Right renal pelvis (tissue), 4 donors: ENCODE measurements at regions not wholly inside any gene's neighbourhood (a gene's known extent, or its start where the extent isn't known, plus 50 kb on each side); places are given as distances from the start of the nearest gene placed in this dataset.

Experiments used
- DNase-seq, 4 donors: peaks; one replicate each; pipeline ENCODE4 v3.0.0-alpha.2; 2013; ENCODE audit warnings: low read depth in 4 of 4, low spot score in 3 of 4, missing footprints in 1 of 4

DNA sequence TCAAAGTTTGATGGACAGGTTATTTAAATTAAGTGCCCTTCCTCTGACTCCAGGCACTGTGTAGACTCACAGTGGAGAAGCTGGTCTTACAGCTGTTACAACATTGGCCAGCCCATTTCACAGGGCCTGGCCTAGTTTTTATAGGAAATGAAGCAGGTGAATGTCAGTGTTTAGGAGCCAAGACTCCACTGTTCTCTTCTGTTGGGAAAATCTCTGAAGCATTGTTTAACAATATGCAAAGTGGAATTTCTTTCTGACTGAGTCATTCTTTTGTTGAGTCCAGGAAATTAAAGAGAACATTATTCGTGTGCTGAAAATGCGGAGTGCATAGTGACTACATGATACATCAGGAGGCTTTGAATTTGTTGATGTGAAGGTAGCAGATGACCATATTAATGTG, 64.7 kb downstream of the ARRDC4 start:
- DNase-seq: no peak

DNA sequence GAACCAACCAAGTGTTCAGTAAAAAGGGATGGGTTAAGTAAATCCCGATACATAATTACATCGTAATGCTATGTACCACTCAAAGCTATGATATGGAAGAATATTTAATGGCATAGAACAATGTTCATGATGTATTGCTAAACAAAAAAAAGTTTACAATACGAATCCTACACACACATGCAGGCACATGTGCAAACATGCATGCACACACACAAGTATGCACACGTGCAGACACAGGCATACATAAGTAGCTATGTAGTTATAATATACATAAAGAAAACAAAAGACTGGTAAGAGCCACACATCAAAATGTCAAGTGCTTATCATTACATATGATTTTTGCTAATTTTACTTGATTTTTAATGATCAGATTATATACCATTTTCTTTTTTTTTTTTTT, 74.2 kb downstream of the ARRDC4 start:
- DNase-seq: no peak

DNA sequence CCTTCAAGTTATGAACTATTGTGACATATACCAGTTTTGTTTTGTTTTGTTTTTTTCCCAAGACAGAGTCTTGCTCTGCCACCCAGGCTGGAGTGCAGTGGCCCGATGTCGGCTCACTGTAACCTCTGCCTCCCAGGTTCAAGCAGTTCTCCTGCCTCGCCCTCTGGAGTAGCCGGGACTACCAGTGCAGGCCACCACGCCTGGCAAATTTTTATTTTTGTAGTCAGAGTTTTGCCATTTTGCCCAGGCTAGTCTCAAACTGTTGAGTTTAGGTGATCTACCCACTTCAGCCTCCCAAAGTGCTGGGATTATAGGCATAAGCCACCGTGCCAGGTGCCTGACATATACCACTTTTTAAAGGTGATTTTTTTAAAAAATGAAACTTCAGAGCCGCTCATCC, 74.6 kb downstream of the ARRDC4 start:
- DNase-seq: no peak

DNA sequence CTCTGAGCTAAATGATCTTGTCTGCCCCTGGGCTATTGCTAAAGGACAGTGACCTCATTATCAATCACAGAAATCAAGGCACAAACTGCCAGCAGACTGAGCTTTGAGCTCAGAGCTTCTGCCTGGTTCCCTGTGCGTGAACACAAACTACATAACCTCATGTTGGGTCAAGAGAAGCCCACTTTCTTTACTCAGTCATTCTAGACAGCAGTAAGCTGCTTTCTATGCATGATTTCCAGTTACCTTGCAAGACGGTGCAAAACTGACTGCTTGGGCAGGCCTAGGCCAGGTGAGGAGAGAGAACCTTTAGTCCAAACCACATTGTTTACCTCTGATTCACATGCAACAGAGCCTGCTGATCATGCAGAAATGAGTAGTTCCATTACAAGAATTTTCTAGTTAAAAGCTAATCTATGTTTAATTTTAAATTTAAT, 75.1 kb downstream of the ARRDC4 start:
- DNase-seq: no peak

DNA sequence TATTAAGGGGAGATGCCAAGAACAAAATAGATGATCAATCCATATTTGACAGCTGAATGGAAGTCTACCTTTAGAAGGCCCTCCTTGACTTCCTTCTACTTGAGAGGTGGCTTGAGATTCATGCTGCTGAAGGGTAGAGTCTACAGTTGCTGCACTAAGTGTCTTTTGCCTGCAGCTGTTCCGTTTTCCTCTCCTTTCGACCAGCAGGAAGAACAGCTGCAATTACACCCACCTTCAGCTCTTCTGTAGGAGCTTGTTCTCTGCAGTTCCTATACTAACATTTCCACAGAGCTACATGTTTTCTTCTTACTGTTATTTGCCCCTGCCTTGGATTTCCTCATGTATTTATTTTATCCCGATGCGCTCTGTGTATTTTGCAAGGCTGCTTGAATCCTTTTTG, 79.1 kb downstream of the ARRDC4 start:
- no peak for DNase-seq

DNA sequence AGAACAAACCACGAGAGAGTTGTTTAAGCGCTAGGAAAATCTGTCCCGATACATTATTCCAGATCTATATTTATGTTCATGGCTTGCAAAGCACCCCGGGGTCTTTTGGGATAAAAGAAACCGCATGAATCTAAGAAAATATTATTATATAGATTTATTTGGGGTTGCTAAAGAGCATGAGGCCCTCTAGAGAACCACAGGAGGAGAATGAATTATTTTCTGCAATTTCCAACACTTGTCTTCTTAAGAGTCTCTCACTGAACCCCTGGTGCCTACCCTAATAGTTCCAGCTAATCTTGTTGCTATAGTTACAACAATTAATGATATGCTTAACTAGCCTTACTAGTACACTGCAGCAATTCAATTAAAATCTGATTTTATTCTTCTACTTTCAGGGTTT, 79.6 kb downstream of the ARRDC4 start:
- no peak for DNase-seq

DNA sequence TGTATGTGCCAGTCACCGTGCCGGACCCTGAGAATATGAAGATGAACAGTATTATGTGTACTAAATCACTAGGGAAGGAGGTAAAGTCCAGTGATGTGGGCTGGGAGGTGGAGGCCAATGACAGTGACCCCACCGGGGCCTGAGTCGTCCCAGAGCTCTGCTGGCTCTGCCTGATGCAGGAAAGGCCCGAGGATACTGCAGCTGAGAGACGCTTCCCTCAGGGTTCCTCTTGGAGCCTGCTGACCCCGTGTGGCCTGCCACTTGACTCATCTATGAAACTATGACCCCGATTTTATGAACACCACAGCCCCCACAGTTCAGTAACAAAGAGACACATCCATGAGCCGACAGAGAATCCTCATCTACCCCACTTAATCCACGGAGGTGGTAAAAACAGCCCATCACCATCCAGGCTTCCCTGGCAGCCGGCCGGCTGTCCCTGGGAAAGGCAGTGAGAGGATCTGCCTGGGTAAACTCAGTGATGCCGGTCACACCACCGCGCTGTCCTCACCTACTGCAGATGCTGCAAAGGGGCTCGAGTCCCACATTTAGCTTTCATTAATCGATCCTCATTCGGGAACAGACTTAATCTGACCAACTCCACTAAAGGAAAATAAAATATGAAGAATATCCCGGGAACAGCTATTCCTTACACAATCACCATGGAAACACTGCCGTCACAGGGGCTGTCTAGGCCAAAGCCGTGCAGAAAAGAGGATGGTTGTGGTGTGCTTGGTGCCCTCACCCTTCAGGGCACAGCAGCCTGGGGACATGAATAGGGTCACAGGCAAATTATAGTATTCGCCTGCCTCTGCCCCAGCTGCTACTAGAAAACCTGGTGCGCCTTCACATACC, 82.9 kb downstream of the ARRDC4 start:
- no peak for DNase-seq

DNA sequence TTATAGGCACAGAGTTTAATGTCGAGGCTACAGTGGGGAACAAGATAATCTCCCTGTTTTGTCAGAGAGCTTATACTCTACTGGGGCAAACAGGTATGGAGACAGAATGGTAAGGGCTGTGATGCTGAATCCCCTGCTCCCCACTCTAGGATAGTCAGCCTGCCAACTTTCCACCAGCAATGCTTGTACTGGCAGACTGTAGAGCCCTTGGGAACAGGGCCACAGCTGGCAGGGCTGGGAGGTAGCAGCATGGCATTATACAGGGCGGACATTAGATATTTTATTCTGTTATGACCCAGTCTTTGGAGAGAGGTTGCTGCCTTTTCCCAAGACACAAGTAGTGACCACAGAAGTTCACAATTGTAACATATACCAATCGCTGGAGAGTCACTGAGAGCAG, 91.2 kb downstream of the ARRDC4 start:
- DNase-seq: no peak

DNA sequence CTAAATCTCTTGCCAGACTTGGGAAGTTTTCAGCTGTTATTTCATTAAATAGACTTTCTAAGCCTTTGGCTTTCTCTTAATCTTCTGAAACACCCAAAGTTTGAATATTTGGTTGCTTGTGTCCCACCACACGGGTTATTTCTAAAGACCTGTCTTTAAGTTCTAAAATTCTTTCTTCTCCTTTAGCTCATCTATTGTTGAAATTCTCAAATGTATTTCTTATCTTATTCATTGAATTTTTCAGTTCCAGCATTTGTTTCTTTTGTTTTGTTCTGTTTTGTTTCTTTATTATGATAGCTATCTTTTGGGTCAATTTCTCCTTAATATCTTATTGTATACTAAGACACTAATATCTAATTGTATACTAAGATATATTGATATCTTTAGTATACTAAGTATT, 97.0 kb downstream of the ARRDC4 start:
- DNase-seq: no peak

DNA sequence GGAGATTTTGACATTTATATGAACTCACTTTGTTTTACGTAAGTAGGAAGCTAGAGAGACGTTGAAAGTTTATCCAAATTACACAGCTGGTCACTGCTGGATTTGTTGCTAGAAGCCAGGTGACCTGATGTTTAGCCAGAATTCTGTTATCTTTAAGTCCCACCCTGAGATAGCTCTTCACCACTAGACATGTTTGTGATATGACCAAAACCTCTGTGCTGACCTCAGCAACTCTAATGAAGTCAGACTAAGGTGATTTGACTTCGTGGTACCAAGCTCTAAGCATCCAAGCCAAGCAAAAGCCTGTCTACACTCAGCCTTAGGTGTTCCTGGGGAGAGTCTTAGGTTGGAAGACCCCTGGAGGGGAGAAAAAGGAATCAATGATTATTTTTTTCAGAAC, 102.4 kb downstream of the ARRDC4 start:
- no peak for DNase-seq

DNA sequence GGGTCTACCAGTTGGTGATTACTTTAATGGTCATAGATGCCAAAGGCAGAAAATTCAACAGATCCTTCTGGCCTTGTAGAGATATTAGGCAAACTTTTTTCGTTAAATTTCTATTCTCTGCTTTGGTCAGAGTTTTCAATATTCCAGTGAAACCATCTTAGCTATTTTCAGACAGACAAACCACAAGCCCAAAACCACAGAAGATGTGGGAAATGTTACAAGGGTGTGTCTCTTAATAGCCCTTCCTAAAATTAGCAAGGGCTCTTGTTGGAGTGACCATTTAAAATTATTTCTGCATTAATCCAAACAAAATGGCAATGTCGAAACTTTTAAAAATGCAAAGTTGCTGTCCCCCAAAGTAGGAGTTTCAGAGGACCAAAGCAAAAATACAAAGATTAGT, 102.8 kb downstream of the ARRDC4 start:
- DNase-seq: no peak

DNA sequence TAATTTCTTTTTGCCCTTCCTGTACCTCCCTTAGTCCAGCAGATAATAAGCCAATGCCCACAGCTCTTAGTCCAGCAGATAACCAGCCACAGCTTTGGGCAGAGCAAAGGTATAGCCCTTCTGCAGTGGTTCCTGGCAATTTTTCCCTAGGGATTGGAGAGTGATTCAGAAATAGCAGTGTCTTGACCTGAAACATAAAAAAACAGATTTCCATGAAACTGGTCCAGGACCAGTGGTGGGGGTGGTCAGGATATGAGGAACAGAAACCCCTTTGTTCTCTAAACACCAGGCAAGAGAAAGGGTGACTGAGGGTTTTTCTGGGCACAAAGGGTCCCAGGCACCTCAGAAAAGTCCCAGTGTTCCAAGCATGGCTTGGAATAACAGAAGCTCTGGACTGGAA, 103.4 kb downstream of the ARRDC4 start:
- DNase-seq: no peak

DNA sequence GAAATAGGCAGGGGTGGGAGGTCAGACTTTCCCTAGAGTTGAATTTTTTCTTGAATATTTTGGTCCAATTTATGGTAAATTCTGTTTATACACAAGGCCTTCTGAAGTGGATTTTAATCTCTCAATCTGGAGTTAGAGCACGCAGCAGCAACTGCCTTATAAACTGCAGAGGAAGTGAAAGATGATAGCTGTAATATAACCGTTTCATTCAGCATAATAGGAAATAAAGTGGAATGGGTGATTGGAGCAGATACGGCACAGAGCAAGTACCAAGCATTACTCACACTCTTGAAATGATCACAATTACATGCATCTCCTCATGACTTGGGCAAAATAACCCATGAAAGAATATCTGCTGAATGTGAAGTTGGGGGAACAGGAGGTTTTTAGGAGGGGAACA, 106.8 kb downstream of the ARRDC4 start:
- DNase-seq: no peak

DNA sequence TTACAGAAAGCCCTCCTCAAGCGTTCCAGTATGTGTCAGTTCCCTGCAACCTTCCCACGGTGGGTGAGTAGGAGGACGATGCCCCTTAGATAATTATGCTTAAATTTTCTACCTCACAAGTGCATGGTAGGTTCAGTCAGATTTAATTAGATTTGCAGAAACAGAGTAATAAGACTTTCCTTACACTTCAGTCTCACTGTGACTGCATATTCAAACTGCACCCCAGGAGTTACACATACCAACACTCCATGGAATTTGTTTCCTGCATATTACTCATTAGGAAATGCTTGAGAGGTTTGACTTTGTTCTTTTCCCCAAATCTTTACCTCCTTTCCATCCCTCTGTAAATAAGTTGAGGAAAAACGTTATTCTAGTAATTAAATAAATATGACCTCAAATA, 108.8 kb downstream of the ARRDC4 start:
- DNase-seq: no peak

DNA sequence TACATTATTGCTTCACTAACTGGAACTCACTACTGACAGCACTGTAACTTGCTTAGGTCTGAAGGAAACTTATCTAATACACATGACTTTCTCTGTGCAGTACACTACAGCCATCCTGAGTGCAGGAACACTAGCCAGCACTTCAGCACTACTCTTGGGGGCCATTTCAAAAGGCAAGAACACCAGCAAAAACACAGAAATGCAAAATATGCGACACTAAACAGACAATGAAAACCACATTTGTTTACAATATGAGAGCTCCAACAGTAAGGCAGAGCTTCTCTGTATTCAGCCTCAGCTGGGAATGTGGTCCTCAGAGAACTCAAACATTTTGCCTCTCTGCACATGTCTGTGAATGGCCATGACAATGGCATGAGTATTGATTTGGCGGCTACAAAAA, 109.6 kb downstream of the ARRDC4 start:
- no peak for DNase-seq

DNA sequence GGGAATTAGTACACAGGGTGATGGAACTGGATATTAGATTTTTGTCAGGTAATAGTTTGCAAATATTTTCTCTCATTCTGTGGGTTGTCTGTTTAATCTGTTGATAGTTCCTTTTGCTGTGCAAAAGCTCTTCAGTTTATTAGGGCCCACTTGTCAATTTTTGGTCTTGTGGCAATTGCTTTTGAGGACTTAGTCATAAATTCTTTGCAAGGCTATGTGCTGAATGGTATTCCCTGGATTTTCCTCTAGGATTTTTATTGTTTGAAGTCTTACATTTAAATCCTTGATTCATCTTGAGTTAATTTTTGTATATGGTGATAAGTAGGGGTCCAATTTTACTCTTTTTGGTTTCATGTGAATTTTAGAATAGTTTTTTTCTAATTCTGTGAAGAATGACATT, 111.3 kb downstream of the ARRDC4 start:
- no peak for DNase-seq

DNA sequence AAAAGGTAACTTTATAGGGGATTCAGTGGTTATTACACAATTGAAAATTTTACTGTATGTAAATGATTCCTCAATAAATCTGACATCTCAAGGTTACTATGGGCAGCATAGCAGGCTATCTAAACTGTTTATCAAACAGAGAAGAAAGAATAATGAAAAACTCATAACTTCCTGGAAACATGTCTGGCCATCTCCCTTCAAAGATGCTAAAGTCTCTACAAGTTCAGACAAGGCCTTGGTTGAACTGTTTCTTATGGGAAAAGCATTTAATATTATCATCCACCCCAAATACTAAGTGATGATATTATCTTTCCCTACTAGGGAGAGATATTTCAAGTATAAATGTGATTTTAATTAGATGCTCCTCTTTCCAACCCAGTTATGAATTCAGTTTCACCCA, 114.9 kb downstream of the ARRDC4 start:
- DNase-seq: no peak

DNA sequence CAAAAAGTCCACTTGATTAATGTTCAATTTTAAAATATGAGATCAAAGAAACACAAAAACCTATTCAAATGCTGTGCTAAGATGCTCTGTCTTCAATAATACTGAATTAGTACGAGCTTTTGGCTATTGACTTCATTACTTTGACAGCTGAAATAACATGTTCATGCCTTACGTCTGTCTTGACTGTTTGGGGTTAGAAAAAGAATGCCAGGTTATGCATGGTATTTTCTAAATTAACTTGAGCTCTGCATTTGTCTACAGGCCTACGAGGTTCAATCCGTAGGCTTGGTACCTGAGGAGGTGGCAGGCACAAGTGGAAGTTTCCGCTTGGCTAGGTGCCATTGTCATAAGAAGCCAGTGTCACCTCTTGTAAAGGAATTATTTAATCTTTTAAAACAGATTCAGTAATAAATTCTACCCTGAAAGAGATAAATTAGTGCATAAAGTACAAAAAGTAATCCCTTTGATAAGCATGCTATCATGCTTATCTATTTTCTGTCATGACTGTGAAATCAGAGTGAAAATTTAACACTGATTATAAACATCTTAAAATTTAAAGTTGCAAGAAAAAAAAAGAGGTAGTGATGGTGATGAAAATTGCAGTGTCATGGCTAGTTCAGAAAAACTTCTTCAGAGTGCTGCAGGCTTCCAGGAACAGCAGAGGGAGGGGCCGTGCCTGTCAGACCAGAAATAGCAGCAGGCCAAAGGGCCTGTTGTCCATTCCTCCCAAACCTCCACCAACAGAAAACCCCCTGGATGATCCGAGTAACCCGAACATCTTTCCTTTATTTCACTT, 115.7 kb downstream of the ARRDC4 start:
- no peak for DNase-seq

DNA sequence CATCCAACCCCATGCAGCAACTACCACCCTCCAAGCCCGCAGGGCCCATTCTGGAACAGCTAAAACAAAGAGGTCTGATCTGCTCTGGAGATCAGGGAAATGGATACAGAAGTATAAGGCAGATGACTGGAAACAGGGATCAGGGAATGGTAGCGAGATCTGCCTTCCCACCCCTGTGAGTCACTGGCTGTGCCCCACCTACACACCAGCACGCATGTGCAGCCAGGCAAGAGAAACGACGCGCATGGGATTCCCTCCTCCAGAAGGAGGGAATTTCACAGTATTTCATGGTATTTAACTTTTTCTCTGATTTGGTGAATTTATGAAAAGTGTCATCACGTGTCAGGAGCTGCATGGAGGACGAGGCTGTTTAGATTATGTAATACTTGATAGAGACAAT, 116.7 kb downstream of the ARRDC4 start:
- DNase-seq: no peak

DNA sequence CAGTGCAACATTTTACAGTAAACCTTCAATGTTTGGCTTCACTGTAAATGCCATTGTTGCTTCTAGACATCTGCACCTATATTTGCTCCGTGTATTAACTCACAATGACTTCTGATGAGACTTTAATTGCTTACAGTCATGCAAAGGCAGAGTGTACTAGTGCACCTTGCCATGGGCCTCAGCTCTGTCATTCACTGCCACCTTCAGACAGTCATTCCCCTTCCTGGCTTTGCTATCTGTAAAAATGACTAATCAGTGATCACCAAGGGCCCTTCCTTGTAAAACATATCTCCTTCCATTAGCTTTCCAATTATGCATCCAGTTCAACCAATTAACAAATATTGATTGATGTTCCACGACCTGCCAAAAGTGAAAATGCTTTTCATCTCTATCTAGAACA, 120.3 kb downstream of the ARRDC4 start:
- no peak for DNase-seq

DNA sequence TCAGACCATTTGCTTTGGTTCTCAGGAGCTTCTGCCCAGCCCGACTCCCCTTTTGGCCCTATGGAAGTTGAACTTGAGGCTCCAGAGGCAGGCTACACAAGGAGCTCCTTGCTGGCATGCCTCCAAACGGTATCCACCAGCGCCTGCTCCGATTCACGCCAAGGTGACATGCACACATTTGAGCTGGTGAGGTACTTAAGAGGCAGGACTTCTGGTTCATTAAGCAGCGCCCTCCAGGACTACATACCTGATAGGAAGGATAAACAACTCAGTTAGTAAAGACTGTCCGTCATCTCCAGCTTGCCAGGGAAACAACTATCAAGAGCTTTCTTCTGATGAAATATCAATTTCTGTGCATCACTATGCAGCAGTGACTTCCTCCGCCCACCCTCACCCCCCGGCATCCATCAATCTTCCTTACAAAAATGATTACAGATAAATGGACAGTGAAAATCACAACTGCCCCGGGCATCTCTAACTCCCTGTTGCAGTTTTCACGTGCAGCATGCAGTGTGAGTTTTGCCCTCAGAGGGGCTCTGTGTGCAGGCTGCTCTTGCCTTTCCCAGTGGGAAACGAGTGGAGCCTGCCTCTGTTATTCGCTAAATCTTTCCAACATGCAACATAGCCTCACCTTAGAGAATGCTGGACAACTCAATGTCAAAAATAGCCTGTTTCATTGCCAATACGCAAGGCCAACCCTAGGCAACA, 122.9 kb downstream of the ARRDC4 start:
- no peak for DNase-seq
